ENCODE measurements at regions not wholly inside any gene's neighbourhood (a gene's known extent, or its start where the extent isn't known, plus 50 kb on each side); places are given as distances from the start of the nearest gene placed in this dataset.

DNA sequence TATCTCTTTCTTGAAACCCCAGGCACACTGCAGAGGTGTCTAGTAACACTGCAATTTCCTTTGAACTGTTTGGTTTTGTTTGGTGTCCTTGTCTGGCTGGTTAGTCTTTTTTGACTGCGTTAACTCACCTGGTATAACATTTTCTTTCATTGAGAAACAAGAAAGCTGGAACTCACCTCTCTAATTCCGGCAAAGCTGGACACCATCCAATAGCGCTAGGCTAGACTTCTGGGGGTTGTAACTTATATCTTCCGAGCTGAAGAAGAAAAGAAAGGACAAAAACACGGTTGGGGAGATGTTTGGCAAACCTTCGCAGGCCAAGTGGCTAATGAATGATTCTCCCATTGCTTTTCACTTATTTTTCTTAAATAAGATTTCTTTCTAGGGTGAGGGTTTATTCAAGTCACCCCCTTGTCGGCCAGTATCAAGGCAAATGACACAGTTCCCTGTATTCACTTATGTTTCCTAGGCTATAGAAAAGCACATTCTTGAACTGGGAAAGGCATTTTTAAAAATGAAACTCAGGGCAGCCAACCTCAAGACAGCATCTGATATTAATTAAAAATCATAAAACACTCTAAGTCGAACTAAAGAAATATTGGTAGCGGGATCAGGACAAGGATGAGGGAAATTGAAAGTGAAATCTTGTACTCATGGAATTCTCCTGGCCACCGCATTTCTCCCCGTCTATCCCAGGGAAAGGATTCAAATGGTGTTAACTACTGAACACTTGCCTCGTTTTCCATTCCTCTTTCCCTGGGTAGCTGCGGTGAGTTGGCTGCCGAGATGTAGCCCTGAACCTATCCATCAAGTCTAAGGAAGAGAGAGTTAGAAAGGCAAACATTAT is 95.9 kb upstream of the ZFHX3 start:
- no peaks in the 10 kb centered on the region for H3K4me1 ChIP-seq
- no peaks in the 10 kb centered on the region for H3K27me3 ChIP-seq (ENCODE audit: insufficient read depth in 3 of 3, low read length in 2 of 3)
- peak overlapping the region; percentile 34 for H3K27ac ChIP-seq
- H3K4me3 ChIP-seq = peak overlapping the region; percentile 53
- 30 to 33% (median 31%) methylated on average over 14 of the region's 14 CpGs for WGBS, 3 donors
- intact Hi-C loops (cut with DNase I) = no loop called here
- H3K36me3 ChIP-seq (ENCODE audit: insufficient read depth in 1 of 2, low read depth in 1 of 2) = no peaks in the 10 kb centered on the region
- no peak for DNase-seq
- no peak for ATAC-seq
- H3K9me3 ChIP-seq = no peaks in the 10 kb centered on the region
- TF ChIP-seq CTCF (IDR thresholded peaks at IDR 0.05) = no peak

GRCh38 chr16:73143002-73143401 is 95.1 kb upstream of the ZFHX3 start:
- intact Hi-C loops (cut with DNase I) = no loop called here
- Histone ChIP-seq H3K36me3 (ENCODE audit: insufficient read depth in 1 of 2, low read depth in 1 of 2) (no peaks in the 10 kb centered on the region), H3K9me3 (no peaks in the 10 kb centered on the region), H3K27ac (peak overlapping the region; percentile 34), H3K4me1 (no peaks in the 10 kb centered on the region), H3K27me3 (ENCODE audit: insufficient read depth in 3 of 3, low read length in 2 of 3) (no peaks in the 10 kb centered on the region), H3K4me3 (peak overlapping the region; percentile 53)
- WGBS, 3 donors = 63 to 79% (median 67%) methylated on average over 6 of the region's 6 CpGs
- DNase-seq (no peak), ATAC-seq (no peak)
- no peak for TF ChIP-seq CTCF (IDR thresholded peaks at IDR 0.05)

DNA sequence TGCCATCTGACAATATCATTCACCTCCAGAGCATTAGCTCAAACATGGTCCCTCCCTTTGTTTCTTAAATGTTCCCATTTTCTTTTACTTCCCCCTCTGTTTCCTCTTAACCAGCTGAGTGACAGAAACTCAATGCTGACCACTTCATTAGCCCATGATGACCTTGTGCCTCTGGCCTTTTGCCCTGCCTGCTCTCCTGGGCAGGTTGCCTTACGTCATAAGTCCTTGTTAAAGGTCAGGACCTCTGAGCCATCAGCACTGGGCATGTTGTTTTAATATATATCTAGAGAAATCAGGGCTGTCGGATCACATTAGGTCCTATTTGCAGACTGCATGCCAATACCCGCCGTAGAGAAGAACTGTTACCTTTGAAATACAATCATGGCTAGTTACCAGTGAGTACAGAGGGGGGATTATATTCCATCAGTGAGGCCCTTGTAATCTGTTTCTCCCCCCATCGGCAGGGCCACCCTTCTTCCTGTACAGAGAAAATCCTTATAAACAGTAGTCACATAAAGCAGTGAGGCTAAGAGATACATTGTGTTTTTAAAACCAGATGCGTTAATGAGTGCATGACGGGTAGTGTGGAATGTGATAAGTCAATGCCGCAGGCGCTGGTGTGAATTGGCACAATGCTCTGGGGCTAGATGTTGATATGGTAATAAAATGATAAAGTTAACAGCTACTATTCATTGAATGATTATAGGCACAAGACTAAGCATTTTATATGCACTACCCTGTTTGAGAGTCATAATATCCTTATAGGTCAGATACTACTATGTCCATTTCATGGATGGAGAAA is 94.3 kb upstream of the ZFHX3 start:
- ATAC-seq (no peak), DNase-seq (no peak)
- Histone ChIP-seq H3K36me3 (ENCODE audit: insufficient read depth in 1 of 2, low read depth in 1 of 2) (no peaks in the 10 kb centered on the region), H3K27me3 (ENCODE audit: insufficient read depth in 3 of 3, low read length in 2 of 3) (no peaks in the 10 kb centered on the region), H3K4me3 (no peak overlapping the region), H3K4me1 (no peaks in the 10 kb centered on the region), H3K27ac (no peak overlapping the region), H3K9me3 (no peaks in the 10 kb centered on the region)
- intact Hi-C loops (cut with DNase I) = no loop called here
- WGBS, 3 donors = 73 to 76% (median 76%) methylated on average over 9 of the region's 9 CpGs
- no peak for TF ChIP-seq CTCF (IDR thresholded peaks at IDR 0.05)

DNA sequence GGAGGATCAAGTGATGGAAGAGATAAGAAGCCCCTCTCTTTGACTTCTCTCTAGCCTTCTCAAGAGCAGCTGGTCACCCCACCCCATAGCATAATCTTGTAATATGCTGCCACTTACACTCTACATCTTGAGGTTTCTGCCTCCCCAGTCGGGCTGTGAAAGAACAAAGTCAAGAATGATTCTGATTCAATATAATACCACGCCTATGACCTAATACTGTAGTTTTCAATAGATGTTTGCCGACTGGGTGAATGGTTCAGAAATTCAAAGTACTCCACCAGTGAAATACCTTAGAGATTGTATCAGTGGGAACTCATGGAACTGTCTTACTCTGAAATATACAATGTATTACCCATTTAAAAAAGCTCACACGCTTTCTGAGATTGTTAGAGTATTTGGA is 93.0 kb upstream of the ZFHX3 start:
- 84 to 91% (median 89%) methylated on average over 4 of the region's 4 CpGs for WGBS, 3 donors
- Histone ChIP-seq H3K27me3 (ENCODE audit: insufficient read depth in 3 of 3, low read length in 2 of 3) (no peaks in the 10 kb centered on the region), H3K4me1 (no peaks in the 10 kb centered on the region), H3K27ac (no peak overlapping the region), H3K4me3 (no peak overlapping the region), H3K9me3 (no peaks in the 10 kb centered on the region), H3K36me3 (ENCODE audit: insufficient read depth in 1 of 2, low read depth in 1 of 2) (no peaks in the 10 kb centered on the region)
- intact Hi-C loops (cut with DNase I) = no loop called here
- no peak for TF ChIP-seq CTCF (IDR thresholded peaks at IDR 0.05)
- DNase-seq = no peak
- ATAC-seq = no peak

All from psoas muscle (tissue), 7 donors.